SK-N-SH treated with all-trans-retinoic acid at 6 μM for 48 hours (cell line): ENCODE measurements at regions not wholly inside any gene's neighbourhood (a gene's known extent, or its start where the extent isn't known, plus 50 kb on each side); places are given as distances from the start of the nearest gene placed in this dataset.

Source experiments
- ATAC-seq: fragments of 200-7000 bp; cut with Tn5 transposase; 3 replicates; pipeline ENCODE4 v1.9.1; 2020; ENCODE audit warnings: mild to moderate bottlenecking, moderate library complexity
- ARNTL ChIP-seq: fragments of 450-650 bp; formaldehyde crosslinking; IDR thresholded peaks from 2 replicates; pipeline ENCODE4 v1.5.0; 2020; ENCODE audit warnings: low read depth, mild to moderate bottlenecking, moderate library complexity, borderline replicate concordance
- BACH2 ChIP-seq: fragments of 250-450 bp; sonication (Bioruptor Pico); IDR thresholded peaks from 2 replicates; pipeline ENCODE4 v1.9.0; 2021; ENCODE audit warnings: mild to moderate bottlenecking, borderline replicate concordance
- CSDC2 ChIP-seq: fragments of 250-450 bp; sonication (Bioruptor Pico); IDR thresholded peaks from 2 replicates; pipeline ENCODE4 v1.5.0; 2020; ENCODE audit warnings: mild to moderate bottlenecking, moderate library complexity
- CSRNP3 ChIP-seq: fragments of 250-450 bp; sonication (Bioruptor Pico); IDR thresholded peaks from 2 replicates; pipeline ENCODE4 v1.5.1; 2021; ENCODE audit warnings: mild to moderate bottlenecking, moderate library complexity
- ESRRG ChIP-seq: fragments of 250-450 bp; sonication (Bioruptor Pico); IDR thresholded peaks from 2 replicates; pipeline ENCODE4 v1.6.1; 2021; ENCODE audit warnings: mild to moderate bottlenecking
- ISL1 ChIP-seq: fragments of 250-450 bp; sonication (Bioruptor Pico); IDR thresholded peaks from 2 replicates; pipeline ENCODE4 v2.1.2; 2022; ENCODE audit warnings: mild to moderate bottlenecking, moderate library complexity
- OSR1 ChIP-seq: fragments of 250-450 bp; sonication (Bioruptor Pico); IDR thresholded peaks from 2 replicates; pipeline ENCODE4 v1.8.0; 2022; ENCODE audit warnings: moderate library complexity, mild to moderate bottlenecking, inconsistent platforms
- PPARA ChIP-seq: fragments of 250-450 bp; sonication (Bioruptor Pico); IDR thresholded peaks from 2 replicates; pipeline ENCODE4 v1.5.0; 2020; ENCODE audit warnings: mild to moderate bottlenecking, borderline replicate concordance
- RARB ChIP-seq: fragments of 250-450 bp; sonication (Bioruptor Pico); IDR thresholded peaks from 2 replicates; pipeline ENCODE4 v1.8.0; 2021; ENCODE audit warnings: mild to moderate bottlenecking, moderate library complexity
- SNAI2 ChIP-seq: fragments of 250-450 bp; sonication (Bioruptor Pico); IDR thresholded peaks from 2 replicates; pipeline ENCODE4 v1.5.0; 2020; ENCODE audit warnings: mild to moderate bottlenecking, moderate library complexity
- TCF4 ChIP-seq: fragments of 250-450 bp; sonication (Bioruptor Pico); IDR thresholded peaks from 2 replicates; pipeline ENCODE4 v1.8.0; 2021; ENCODE audit warnings: mild to moderate bottlenecking, moderate library complexity, borderline replicate concordance
- TOX ChIP-seq: fragments of 250-450 bp; sonication (Bioruptor Pico); IDR thresholded peaks from 2 replicates; pipeline ENCODE4 v1.8.0; 2021; ENCODE audit warnings: mild to moderate bottlenecking, moderate library complexity, borderline replicate concordance
- TSHZ2 ChIP-seq: fragments of 250-450 bp; sonication (Bioruptor Pico); IDR thresholded peaks from 2 replicates; pipeline ENCODE4 v1.5.0; 2020; ENCODE audit warnings: mild to moderate bottlenecking, moderate library complexity
- ZC3H10 ChIP-seq: fragments of 250-450 bp; sonication (Bioruptor Pico); IDR thresholded peaks from 2 replicates; pipeline ENCODE4 v1.5.1; 2021; ENCODE audit warnings: mild to moderate bottlenecking, moderate library complexity
- ZFP3 ChIP-seq: fragments of 250-450 bp; sonication (Bioruptor Pico); IDR thresholded peaks from 2 replicates; pipeline ENCODE4 v1.5.0; 2020; ENCODE audit warnings: mild to moderate bottlenecking, moderate library complexity
- ZFP30 ChIP-seq: fragments of 450-650 bp; formaldehyde crosslinking; IDR thresholded peaks from 2 replicates; pipeline ENCODE4 v1.5.0; 2022; ENCODE audit warnings: mild to moderate bottlenecking, moderate library complexity
- ZNF565 ChIP-seq: fragments of 450-650 bp; formaldehyde crosslinking; conservative IDR thresholded peaks from 2 replicates; pipeline ENCODE4 v1.5.0; 2020; ENCODE audit warnings: low read depth, mild to moderate bottlenecking, moderate library complexity
- ZNF70 ChIP-seq: fragments of 450-650 bp; formaldehyde crosslinking; IDR thresholded peaks from 2 replicates; pipeline ENCODE4 v1.5.0; 2020; ENCODE audit warnings: mild to moderate bottlenecking, moderate library complexity
- ZNF8 ChIP-seq: fragments of 450-650 bp; formaldehyde crosslinking; IDR thresholded peaks from 2 replicates; pipeline ENCODE4 v1.5.0; 2020; ENCODE audit warnings: mild to moderate bottlenecking, moderate library complexity
- TF ChIP-seq, protein P1 (sequence below): fragments of 250-450 bp; sonication (Bioruptor Pico); IDR thresholded peaks from 2 replicates; pipeline ENCODE4 v1.8.0; 2021; ENCODE audit warnings: low read depth, mild to moderate bottlenecking, moderate library complexity, borderline replicate concordance
- TF ChIP-seq, protein P2 (sequence below): fragments of 250-450 bp; sonication (Bioruptor Pico); IDR thresholded peaks from 2 replicates; pipeline ENCODE4 v1.8.0; 2020; ENCODE audit warnings: mild to moderate bottlenecking, moderate library complexity, borderline replicate concordance

DNA sequence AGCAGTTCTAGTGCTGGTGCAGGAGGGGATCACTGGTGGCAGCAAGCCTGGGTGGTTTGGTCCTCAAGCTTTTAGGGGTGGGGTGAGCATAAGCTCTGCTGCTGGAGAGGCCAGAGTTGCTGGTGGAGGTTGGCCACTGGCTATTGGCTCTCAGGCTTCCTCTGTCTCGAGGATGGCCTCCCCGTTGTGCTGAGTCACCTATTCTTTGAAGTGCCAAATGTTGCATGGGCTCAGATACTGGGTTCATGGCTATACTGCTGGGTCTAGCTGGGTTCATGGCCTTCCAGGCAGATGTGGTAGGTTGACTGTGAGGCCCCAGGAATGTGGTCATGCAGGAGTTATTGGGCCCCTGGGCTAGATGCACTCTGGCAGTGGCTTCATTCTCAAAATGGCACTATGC is 466.3 kb downstream of the NAF1 start (continued):
- no peak for TF ChIP-seq ZC3H10 (CRISPR knock-in tag)
- no peak for TF ChIP-seq ZFP3 (CRISPR knock-in tag)
- no peak for TF ChIP-seq SNAI2 (CRISPR knock-in tag)
- no peak for TF ChIP-seq BACH2 (CRISPR knock-in tag)
- TF ChIP-seq ISL1, result no peak

DNA sequence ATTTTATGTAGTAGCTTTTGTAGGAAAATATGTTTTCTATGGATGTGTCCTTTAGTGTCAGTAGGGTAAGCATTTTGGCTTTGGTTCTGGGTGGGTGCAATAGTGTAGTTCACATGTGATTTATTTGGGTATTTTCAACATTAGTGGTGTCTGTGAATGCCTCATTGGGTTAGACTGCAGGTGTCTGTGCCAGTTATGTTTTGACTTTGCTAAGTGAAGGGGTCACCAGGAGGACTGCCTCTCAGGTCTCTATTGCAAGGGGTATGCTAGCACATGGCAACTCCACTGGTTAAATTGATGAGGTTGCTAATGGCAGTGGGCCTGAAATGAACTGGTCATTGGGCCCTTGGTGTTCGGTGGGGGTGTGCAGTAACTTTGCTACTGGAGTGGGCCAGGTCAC is 467.1 kb downstream of the NAF1 start:
- TF ChIP-seq, protein P1, sequence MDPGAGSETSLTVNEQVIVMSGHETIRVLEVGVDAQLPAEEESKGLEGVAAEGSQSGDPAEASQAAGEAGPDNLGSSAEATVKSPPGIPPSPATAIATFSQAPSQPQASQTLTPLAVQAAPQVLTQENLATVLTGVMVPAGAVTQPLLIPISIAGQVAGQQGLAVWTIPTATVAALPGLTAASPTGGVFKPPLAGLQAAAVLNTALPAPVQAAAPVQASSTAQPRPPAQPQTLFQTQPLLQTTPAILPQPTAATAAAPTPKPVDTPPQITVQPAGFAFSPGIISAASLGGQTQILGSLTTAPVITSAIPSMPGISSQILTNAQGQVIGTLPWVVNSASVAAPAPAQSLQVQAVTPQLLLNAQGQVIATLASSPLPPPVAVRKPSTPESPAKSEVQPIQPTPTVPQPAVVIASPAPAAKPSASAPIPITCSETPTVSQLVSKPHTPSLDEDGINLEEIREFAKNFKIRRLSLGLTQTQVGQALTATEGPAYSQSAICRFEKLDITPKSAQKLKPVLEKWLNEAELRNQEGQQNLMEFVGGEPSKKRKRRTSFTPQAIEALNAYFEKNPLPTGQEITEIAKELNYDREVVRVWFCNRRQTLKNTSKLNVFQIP (CRISPR knock-in tag), result no peak
- no peak for TF ChIP-seq BACH2 (CRISPR knock-in tag)
- TF ChIP-seq RARB, result no peak
- no peak for TF ChIP-seq ZNF70 (CRISPR knock-in tag)
- no peak for TF ChIP-seq TSHZ2 (CRISPR knock-in tag)
- TF ChIP-seq ISL1, result no peak
- no peak for TF ChIP-seq CSRNP3
- TF ChIP-seq ESRRG, result no peak
- TF ChIP-seq ZFP3 (CRISPR knock-in tag), result no peak
- no peak for TF ChIP-seq ZNF565 (CRISPR knock-in tag)
- TF ChIP-seq, protein P2, sequence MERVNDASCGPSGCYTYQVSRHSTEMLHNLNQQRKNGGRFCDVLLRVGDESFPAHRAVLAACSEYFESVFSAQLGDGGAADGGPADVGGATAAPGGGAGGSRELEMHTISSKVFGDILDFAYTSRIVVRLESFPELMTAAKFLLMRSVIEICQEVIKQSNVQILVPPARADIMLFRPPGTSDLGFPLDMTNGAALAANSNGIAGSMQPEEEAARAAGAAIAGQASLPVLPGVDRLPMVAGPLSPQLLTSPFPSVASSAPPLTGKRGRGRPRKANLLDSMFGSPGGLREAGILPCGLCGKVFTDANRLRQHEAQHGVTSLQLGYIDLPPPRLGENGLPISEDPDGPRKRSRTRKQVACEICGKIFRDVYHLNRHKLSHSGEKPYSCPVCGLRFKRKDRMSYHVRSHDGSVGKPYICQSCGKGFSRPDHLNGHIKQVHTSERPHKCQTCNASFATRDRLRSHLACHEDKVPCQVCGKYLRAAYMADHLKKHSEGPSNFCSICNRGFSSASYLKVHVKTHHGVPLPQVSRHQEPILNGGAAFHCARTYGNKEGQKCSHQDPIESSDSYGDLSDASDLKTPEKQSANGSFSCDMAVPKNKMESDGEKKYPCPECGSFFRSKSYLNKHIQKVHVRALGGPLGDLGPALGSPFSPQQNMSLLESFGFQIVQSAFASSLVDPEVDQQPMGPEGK (CRISPR knock-in tag), result no peak
- no peak for TF ChIP-seq SNAI2 (CRISPR knock-in tag)
- TF ChIP-seq ZFP30, result no peak
- no peak for TF ChIP-seq ZC3H10 (CRISPR knock-in tag)
- no peak for TF ChIP-seq ARNTL (CRISPR knock-in tag)
- TF ChIP-seq PPARA (CRISPR knock-in tag), result no peak
- TF ChIP-seq TCF4, result no peak
- no peak for TF ChIP-seq CSDC2 (CRISPR knock-in tag)
- no peak for ATAC-seq

DNA sequence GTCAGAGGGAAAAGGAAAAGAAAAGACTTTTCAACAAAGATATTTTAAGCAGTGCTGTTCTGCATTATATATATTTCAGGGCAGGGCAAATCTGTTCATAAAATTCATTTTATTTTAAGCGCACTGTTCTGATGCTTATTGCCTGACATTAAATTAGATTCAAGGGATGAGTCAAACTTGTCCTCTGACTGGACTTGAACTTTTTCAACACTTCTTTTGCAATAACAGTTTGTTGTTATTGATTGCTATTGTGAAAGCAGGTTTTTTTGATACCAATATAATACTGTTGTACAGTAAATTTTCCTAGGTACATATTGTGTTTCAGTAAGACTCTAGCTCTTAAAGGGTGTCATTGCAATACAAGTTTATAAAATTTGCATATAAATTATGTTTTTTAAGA is 481.3 kb downstream of the NAF1 start:
- ATAC-seq, result no peak
- TF ChIP-seq, protein P1 (CRISPR knock-in tag), result no peak
- TF ChIP-seq TSHZ2 (CRISPR knock-in tag) (no peak), TOX (no peak), ZFP30 (no peak), SNAI2 (CRISPR knock-in tag) (no peak), ESRRG (no peak), RARB (no peak), OSR1 (CRISPR knock-in tag) (no peak), ZNF8 (CRISPR knock-in tag) (no peak), ZNF565 (CRISPR knock-in tag) (no peak), TCF4 (no peak), ISL1 (no peak), ZNF70 (CRISPR knock-in tag) (no peak), BACH2 (CRISPR knock-in tag) (no peak), CSDC2 (CRISPR knock-in tag) (no peak)
- TF ChIP-seq, protein P2 (CRISPR knock-in tag), result no peak
